ENCODE measurements at regions not wholly inside any gene's neighbourhood (a gene's known extent, or its start where the extent isn't known, plus 50 kb on each side); places are given as distances from the start of the nearest gene placed in this dataset.

- H3K9me3 ChIP-seq: no peaks in the 10 kb centered on the region
- TF ChIP-seq CTCF (IDR thresholded peaks at IDR 0.05 in 4 of 5, conservative IDR thresholded peaks at IDR 0.05 in 1 of 5) (no peak), POLR2A (IDR thresholded peaks at IDR 0.05) (no peak)
- no peak overlapping the region for H3K27ac ChIP-seq
- DNase-seq (no peak), ATAC-seq (no peak)
- in situ Hi-C loops (cut with MboI; ENCODE audit: low sequenced_read_pairs in 4 of 4) (no loop called here), intact Hi-C loops (cut with DNase I; ENCODE audit: low total_unique reads) (no loop called here)
- no peak overlapping the region for H3K4me3 ChIP-seq
- H3K36me3 ChIP-seq: no peaks in the 10 kb centered on the region
- no peaks in the 10 kb centered on the region for H3K27me3 ChIP-seq
- H3K4me1 ChIP-seq: no peaks in the 10 kb centered on the region
These were observed 327.8 kb upstream of the TBC1D5 start for GRCh38 chr3:18070231-18070630.

DNA sequence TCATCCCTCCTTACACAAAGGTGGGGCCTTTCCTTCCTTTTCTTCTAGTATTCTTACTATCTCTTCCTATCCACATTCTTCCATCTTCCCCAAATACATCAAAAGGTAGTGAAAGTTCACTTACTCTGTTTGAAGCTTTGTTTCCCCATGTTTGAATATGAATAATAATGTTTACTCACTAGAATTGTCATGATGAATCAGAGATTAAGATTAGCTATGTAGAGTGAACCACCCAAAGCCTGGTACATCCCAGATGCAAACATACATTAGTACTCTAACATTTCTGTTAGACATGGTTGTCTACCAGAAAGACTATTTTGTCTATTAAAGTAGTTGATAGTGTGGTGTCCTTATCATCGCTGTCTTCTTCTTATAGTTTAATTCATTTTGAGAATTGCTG is 327.1 kb upstream of the TBC1D5 start:
- no peaks in the 10 kb centered on the region for H3K9me3 ChIP-seq

GRCh38 chr3:18066899-18067582 is 324.6 kb upstream of the TBC1D5 start:
- in situ Hi-C loops (cut with MboI; ENCODE audit: low sequenced_read_pairs in 4 of 4) (no loop called here), intact Hi-C loops (cut with DNase I; ENCODE audit: low total_unique reads) (no loop called here)
- no peaks in the 10 kb centered on the region for H3K4me1 ChIP-seq
- H3K27me3 ChIP-seq: no peaks in the 10 kb centered on the region
- no peak overlapping the region for H3K4me3 ChIP-seq
- TF ChIP-seq CTCF (IDR thresholded peaks at IDR 0.05 in 4 of 5, conservative IDR thresholded peaks at IDR 0.05 in 1 of 5) (no peak), POLR2A (IDR thresholded peaks at IDR 0.05) (no peak)
- no peak overlapping the region for H3K27ac ChIP-seq
- no peak for ATAC-seq
- H3K9me3 ChIP-seq: no peaks in the 10 kb centered on the region
- H3K36me3 ChIP-seq: no peaks in the 10 kb centered on the region
- DNase-seq: no peak

More for the DNA sequence above, 327.1 kb upstream of the TBC1D5 start:
- TF ChIP-seq CTCF (IDR thresholded peaks at IDR 0.05 in 4 of 5, conservative IDR thresholded peaks at IDR 0.05 in 1 of 5) (no peak), POLR2A (IDR thresholded peaks at IDR 0.05) (no peak)
- H3K36me3 ChIP-seq: no peaks in the 10 kb centered on the region
- no peak overlapping the region for H3K4me3 ChIP-seq
- H3K27me3 ChIP-seq: no peaks in the 10 kb centered on the region
- H3K4me1 ChIP-seq: no peaks in the 10 kb centered on the region
- H3K27ac ChIP-seq: no peak overlapping the region
- in situ Hi-C loops (cut with MboI; ENCODE audit: low sequenced_read_pairs in 4 of 4): no loop called here
- DNase-seq (no peak), ATAC-seq (no peak)
- intact Hi-C loops (cut with DNase I; ENCODE audit: low total_unique reads): no loop called here

DNA sequence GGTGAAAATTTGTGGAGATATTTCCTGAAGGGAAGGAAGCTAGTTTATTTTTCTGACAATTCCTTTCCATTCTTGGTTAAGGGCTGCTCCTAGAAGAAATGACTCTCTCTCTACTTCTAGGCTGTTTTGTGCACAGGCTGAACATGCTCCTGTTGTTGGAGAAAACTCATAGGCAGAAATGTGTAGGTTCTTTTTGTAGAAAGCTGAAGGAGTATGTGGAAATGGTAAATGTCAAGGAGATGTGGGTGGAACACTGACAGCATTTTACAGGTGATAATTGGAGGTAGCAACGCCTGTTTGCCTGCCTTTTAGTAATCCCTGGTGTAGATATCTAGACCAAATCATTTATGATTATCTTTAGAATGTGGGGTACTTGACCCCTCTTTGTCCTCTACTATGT is 322.2 kb upstream of the TBC1D5 start:
- intact Hi-C loops (cut with DNase I; ENCODE audit: low total_unique reads) (no loop called here), in situ Hi-C loops (cut with MboI; ENCODE audit: low sequenced_read_pairs in 4 of 4) (no loop called here)
- no peak overlapping the region for H3K4me3 ChIP-seq
- H3K9me3 ChIP-seq: no peaks in the 10 kb centered on the region
- ATAC-seq: no peak
- H3K36me3 ChIP-seq: no peaks in the 10 kb centered on the region
- no peak for DNase-seq
- TF ChIP-seq POLR2A (IDR thresholded peaks at IDR 0.05): no peak
- TF ChIP-seq CTCF (IDR thresholded peaks at IDR 0.05 in 4 of 5, conservative IDR thresholded peaks at IDR 0.05 in 1 of 5): no peak
- H3K27me3 ChIP-seq: no peaks in the 10 kb centered on the region
- no peaks in the 10 kb centered on the region for H3K4me1 ChIP-seq
- no peak overlapping the region for H3K27ac ChIP-seq

DNA sequence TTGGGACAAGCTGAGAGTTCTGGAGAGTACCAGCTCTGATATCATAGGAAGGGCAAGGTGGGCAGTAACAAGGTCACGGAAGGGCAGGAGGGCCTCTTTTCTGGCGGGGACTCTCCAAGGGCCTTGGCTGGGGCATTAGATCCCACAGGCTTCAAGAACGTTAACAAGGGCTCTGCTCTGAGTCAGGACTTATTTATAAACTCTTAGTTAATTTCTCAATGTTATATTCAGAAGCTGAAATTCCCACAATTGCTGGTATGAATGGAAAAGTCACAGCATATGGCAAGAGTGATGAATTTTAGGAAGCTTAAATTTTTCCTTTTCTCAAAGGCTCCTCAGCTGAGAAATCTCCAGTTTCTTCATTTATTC is 320.2 kb upstream of the TBC1D5 start:
- Histone ChIP-seq H3K9me3 (no peaks in the 10 kb centered on the region), H3K27ac (no peak overlapping the region), H3K36me3 (no peaks in the 10 kb centered on the region), H3K4me3 (no peak overlapping the region), H3K27me3 (no peaks in the 10 kb centered on the region), H3K4me1 (no peaks in the 10 kb centered on the region)
- in situ Hi-C loops (cut with MboI; ENCODE audit: low sequenced_read_pairs in 4 of 4): no loop called here
- intact Hi-C loops (cut with DNase I; ENCODE audit: low total_unique reads): no loop called here
- ATAC-seq: no peak
- TF ChIP-seq CTCF (IDR thresholded peaks at IDR 0.05 in 4 of 5, conservative IDR thresholded peaks at IDR 0.05 in 1 of 5) (no peak), POLR2A (IDR thresholded peaks at IDR 0.05) (no peak)
- no peak for DNase-seq
